Stimulated activated CD4-positive, alpha-beta T cell treated with anti-CD3 and anti-CD28 coated beads, Interleukin-12 subunit alpha, Interleukin-12 subunit beta, amount 100 ng/mL, for 4 hours (primary cell): ENCODE measurements at regions not wholly inside any gene's neighbourhood (a gene's known extent, or its start where the extent isn't known, plus 50 kb on each side); places are given as distances from the start of the nearest gene placed in this dataset.
"Not testable (repeated sequence)": the region's sequence is repeated elsewhere in the genome, so short reads cannot be mapped to it uniquely, and the experiment has no call there.

Experiments
- DNase-seq: peaks from one replicate; pipeline ENCODE4 v3.0.0-alpha.2; 2020

GRCh38 chr11:112310848-112311247 is 50.2 kb upstream of the PLET1 start:
- no peak for DNase-seq

GRCh38 chr11:112315057-112315720 is 54.5 kb upstream of the PLET1 start:
- no peak for DNase-seq

- no peak for DNase-seq
Observed at GRCh38 chr11:112315861-112316739, 55.4 kb upstream of the PLET1 start.

GRCh38 chr11:112316971-112317370 is 56.3 kb upstream of the PLET1 start:
- no peak for DNase-seq

- no peak for DNase-seq
Observed at GRCh38 chr11:112318184-112318591, 57.5 kb upstream of the PLET1 start.

GRCh38 chr11:112318661-112319060 is 58.0 kb upstream of the PLET1 start:
- no peak for DNase-seq

GRCh38 chr11:112320668-112321067 is 60.0 kb upstream of the PLET1 start:
- no peak for DNase-seq

GRCh38 chr11:112321501-112322172 is 61.0 kb upstream of the PLET1 start:
- no peak for DNase-seq

- DNase-seq, result no peak
Observed at GRCh38 chr11:112322173-112322790, 61.6 kb upstream of the PLET1 start.

- no peak for DNase-seq
Observed at GRCh38 chr11:112334381-112334780, 73.7 kb upstream of the PLET1 start.

GRCh38 chr11:112336356-112336886 is 75.8 kb upstream of the PLET1 start:
- DNase-seq, result no peak

- no peak for DNase-seq
Observed at GRCh38 chr11:112339566-112339965, 78.9 kb upstream of the PLET1 start.

- no peak for DNase-seq
Observed at GRCh38 chr11:112343368-112344039, 82.8 kb upstream of the PLET1 start.

GRCh38 chr11:112344040-112344413 is 83.4 kb upstream of the PLET1 start:
- no peak for DNase-seq

- DNase-seq, result no peak
Observed at GRCh38 chr11:112345166-112345565, 84.5 kb upstream of the PLET1 start.

GRCh38 chr11:112345706-112346105 is 85.0 kb upstream of the PLET1 start:
- no peak for DNase-seq

GRCh38 chr11:112346586-112346985 is 85.9 kb upstream of the PLET1 start:
- no peak for DNase-seq

- DNase-seq, result no peak
Observed at GRCh38 chr11:112348480-112349029, 87.9 kb upstream of the PLET1 start.

GRCh38 chr11:112351423-112351822 is 90.8 kb upstream of the PLET1 start:
- DNase-seq, result not testable (repeated sequence)

- DNase-seq, result no peak
Observed at GRCh38 chr11:112352907-112353306, 92.2 kb upstream of the PLET1 start.

- DNase-seq, result no peak
Observed at GRCh38 chr11:112354364-112354763, 93.7 kb upstream of the PLET1 start.

- no peak for DNase-seq
Observed at GRCh38 chr11:112355726-112356125, 95.1 kb upstream of the PLET1 start.
